ENCODE measurements at regions not wholly inside any gene's neighbourhood (a gene's known extent, or its start where the extent isn't known, plus 50 kb on each side); places are given as distances from the start of the nearest gene placed in this dataset.
A peak's percentile ranks its signal among the peaks of the same experiment; 100 is the strongest.

GRCh38 chr6:137434640-137435039 lies 59.6 kb downstream of the OLIG3 start:
- DNase-seq = no peak

DNA sequence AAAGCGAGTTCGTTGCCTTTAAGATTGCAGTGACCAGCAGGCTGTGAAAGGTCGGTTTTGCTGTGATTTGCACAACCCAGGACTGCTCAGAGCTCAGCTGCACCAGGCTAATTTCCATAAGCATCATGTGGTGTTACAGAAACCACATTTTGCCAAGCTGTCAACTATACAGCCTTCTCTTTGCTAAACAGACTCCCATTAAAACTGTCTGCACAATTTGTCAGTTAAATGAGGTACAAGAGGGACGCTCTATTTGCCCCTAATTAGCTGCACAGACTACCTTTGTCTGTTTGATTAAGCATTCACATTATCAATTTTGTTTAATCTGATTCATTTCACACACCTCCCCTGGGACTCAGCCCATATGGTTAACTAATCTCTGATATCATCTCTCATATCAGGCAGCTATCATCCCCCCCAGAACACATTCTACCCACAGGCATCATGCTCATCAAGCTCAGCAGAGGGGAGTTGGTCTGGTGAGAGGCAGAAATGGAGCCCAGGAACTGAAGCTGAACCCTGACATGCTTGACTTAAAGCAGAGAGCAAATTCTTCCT lies 62.1 kb downstream of the OLIG3 start:
- no peak for DNase-seq

GRCh38 chr6:137430954-137431353 lies 63.2 kb downstream of the OLIG3 start:
- no peak for DNase-seq

DNA sequence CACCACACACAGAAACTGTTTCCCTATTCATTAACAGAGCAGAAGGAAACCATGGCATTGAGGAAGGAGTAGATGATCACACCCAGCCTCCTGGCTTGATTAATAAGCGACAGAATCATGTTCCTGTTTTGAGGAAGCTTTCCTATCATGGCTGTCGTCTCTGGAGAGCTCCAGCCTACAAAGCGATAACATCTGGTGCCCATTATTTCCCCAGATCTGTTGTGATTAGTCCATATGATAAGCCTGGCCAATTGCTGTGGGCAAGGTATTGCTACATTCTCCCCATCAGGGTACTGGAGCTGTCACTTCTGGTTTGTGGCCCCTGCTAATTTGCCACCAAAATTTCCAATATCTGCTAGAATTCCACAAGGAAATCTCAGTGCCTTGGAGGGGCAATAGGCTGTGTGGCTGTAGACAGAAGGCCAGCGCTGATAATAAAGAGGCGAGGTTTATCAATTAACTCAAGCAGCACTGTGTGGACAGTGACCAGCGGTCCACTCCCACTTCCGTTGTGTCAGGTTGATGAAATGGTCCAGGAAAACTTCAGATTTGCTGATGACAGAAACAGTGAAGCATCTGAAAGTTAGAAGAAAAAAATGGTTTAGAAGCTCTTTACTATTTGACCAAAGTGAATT lies 66.4 kb downstream of the OLIG3 start:
- DNase-seq = no peak

- no peak for DNase-seq
Measured at GRCh38 chr6:137426007-137426689, 68.0 kb downstream of the OLIG3 start.

DNA sequence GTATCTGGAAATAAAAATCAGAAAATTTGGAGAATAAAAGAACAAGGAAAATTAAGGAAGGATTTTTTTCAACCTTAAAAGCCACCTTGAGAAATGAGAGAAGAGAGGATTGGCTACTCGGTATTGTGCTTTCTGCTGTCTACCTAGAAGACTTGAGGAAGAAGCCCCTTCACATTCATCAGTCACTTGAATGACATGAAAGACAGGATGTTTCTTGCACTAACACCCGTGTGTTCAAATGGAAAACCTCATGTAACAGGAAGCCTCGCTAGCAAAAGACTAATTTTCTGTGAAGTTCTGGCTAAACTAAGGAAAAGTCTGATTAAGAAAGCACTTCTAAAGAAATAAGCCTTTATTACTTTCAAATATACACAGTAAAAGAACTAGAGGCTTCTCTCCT lies 69.9 kb downstream of the OLIG3 start:
- no peak for DNase-seq

GRCh38 chr6:137423451-137424168 lies 70.6 kb downstream of the OLIG3 start:
- DNase-seq = no peak

DNA sequence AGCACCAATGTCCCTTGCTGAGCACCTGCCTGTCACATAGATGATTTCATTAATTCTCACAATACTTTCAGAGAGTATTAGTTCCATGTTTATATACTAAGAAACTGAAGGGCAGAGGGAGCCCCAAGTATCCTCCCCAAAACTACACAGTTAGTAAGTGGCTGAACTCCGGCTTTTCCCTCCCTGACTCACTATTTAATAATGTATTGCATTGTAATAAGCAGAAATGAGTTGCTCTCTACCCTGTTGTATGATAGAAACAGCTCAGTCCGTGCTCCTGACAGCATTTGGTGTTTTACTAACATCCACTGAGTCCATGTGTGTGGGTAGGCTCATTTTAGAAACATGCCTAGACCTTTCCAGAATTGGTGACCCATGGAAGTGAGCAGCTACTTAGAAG lies 76.8 kb downstream of the OLIG3 start:
- DNase-seq = no peak

DNA sequence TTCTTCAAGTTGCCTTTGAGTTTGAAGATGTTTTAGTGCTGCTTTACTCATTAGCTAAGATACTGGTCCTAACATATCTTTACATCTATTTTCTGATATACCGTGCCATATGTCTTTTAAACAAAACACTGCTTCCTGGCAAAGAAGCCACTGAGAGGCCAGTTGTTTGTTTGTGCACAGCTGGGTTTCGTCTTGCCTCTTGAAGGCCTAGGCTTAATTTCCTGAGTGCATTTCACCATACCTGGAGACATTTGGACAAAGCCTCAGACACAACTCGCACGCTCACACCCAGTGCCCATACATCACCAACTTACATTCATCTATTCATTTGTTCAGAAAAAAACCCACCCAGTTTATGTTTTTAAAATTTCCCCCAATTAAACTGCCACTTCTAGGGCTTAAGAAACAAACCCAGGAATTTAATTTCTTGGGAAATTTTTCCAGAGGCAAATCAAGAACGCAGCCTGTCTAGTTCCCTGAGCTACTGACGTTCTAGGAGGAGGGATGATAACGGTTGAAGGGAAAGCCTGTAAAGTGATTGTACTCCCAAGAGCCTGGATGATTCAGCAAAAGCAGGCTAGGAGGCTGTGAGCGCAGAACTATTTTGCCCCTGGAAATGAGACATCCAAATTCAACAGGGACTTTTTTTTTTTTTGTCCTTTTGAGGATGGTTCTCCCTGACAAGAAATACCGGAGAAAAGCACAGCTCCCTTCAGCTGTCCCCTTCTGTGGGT lies 77.7 kb downstream of the OLIG3 start:
- peak; percentile 23 for DNase-seq

DNA sequence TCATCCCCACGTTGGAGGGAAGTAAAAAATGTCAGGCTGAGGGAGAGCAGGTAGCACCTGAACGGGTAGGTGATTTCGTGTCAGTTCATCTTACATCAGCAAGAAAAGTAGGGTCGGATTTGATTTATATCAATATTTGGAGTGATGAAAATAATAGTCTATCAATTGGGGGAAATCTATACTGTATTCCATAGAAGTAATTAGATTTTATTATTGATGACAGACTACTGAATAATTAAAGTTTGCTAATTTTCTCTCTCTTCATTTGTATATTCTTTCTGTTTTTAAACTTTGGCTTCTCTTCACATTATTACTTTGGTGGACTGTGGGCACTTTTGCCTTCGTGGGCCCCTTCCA lies 78.4 kb downstream of the OLIG3 start:
- no peak for DNase-seq

- DNase-seq = no peak
Measured at GRCh38 chr6:137415127-137415833, 78.9 kb downstream of the OLIG3 start.

GRCh38 chr6:137414599-137414998 lies 79.6 kb downstream of the OLIG3 start:
- DNase-seq = no peak

DNA sequence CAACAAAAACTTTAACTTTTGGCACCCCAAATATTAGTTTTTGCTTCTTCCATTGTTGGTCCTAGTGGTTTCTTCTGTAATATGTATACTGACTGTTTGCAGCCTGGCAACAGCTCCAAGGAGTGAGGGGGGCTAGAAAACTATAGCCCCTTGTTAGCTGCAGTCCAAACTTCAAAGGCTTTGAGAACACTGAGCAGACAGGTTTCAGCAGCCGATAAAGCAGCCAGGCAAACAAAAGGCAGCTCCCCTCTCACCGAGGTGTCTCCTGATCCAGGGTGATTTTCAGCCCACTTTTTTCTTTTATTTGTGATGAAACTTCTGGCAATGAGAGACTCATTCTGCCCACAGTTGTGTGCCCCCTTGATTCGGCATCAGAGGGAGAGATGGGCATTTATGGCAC lies 80.7 kb downstream of the OLIG3 start:
- no peak for DNase-seq

- no peak for DNase-seq
Measured at GRCh38 chr6:137412562-137412961, 81.6 kb downstream of the OLIG3 start.

DNA sequence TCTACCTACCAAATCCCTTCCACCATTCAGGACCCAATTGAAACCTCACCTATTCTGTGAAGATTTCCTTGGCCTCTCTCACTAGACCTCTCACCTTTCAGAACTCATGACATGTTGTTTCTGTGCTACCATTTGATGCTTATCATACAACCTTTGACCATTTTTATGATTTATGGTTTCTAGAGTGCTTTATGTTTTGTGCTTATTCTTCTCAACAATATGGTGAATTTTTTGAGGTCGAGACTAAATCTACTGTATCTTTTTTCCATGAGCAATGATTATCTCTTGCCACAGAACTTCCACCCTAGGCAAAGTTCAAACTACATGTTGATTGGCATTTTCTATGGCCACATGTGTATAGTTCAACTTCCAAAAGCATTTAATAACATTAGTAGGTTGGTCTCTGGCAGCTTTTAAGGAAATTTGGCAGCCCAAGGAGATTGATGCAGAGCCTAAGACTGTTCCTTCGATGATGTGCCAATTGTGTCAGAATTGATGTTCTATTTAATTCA lies 84.9 kb downstream of the OLIG3 start:
- no peak for DNase-seq

DNA sequence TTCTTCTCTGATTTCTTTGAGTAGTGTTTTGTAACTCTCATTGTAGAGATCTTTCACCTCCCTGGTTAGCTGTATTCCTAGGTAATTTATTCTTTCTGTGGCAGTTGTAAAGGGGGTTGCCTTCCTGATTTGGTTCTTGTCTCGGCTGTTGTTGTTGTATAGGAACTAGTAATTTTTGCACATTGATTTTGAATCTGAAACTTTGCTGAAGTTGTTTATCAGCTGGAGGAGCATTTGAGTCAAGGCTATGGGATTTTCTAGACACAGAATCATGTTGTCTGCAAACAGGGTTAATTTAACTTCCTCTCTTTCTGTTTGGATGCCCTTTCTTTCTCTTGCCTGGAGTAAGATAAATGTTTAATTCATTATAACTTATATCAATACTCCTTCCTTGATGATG lies 86.4 kb downstream of the OLIG3 start:
- no peak for DNase-seq

DNA sequence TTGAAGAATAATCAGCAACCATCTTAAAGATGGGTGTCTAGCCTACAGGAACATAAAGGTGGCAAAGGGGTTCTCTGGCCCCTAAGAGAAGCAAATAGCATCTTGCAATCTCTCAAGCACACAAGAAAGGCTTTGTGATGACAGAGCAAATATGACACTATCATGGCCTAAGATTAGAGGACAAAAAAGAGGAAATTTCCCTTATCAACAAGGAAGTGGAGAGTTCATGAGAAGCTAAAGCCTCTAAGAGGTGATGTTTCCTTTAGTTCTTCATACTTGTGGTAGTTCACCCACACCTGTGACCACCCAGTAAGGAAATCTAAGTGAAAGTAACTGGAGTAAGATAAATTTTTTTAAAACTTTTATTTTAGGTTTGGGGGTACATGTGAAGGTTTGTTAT lies 88.4 kb downstream of the OLIG3 start:
- no peak for DNase-seq

DNA sequence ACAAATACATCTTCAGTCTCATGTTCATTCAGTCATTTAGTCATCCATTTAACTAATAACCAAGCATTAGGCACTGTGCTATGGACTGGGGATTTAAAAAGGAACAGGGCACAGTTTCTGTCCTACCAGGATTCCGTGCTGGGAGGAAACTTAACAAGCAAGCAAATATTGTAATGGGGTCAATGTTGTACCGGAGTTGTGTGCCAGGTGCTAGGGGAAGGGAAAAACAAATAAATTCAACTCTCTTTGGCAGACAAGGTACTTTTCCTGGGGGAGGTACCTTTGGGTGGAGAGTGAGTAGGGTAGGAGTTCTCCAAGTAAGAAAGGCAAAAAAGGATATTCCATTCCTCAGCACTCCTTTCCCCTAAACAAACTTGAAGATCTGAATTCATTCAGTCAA lies 90.3 kb downstream of the OLIG3 start:
- DNase-seq = no peak

DNA sequence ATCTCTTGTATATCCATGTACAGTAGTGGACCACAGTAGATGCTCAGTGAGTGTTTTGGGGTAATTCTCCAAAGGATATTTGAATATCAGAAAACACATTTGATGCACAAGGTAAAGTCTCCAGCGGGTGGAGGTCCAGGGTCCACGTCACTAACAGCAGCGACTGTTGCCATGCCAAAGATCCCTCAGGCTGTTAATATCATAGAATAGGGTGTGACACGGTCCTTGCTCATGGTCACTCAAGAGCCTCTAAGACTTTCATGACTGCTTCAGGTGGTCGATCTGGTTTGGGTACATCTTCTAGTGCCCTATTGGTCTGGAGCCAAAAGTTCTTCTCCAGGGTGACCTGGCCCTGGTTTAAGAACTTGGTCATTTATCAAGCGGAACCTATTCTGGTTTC lies 90.8 kb downstream of the OLIG3 start:
- no peak for DNase-seq

- DNase-seq = no peak
Measured at GRCh38 chr6:137402143-137402680, 92.0 kb downstream of the OLIG3 start.

- no peak for DNase-seq
Measured at GRCh38 chr6:137401088-137401487, 93.1 kb downstream of the OLIG3 start.

DNA sequence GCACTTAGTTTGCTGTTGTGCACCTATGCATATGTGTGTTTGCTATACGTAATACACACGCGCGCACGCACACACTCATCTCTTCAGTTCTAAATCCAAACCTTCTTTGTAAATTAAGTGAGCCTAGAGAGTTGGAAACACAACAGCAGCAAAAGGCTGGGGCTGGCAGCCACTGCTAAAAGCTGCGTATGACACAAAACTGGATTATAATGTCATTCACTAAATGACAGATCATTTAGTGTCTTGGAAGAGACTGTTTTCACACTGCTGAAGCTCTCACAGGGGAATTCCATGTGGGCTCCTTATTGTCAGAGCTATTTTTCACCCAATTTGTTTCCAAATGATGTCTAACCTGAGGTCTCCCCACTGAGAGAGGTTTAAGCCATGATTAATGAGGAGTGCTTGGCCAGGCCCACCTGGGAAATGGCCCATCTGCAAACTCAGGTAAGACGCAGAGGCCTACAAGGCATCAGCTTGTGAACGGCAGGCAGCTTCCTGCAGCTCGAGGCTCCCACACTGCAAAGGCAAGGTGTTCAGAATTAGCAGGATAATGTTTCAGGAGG lies 94.2 kb downstream of the OLIG3 start:
- DNase-seq = no peak
